B cell (primary cell): ENCODE measurements at regions not wholly inside any gene's neighbourhood (a gene's known extent, or its start where the extent isn't known, plus 50 kb on each side); places are given as distances from the start of the nearest gene placed in this dataset.

Experiments used
- ATAC-seq: fragments of 200-7000 bp; cut with Tn5 transposase; one replicate; pipeline ENCODE4 v1.10.0; 2021; ENCODE audit warnings: low read depth, mild to moderate bottlenecking, moderate number of reproducible peaks, moderate library complexity
- CTCF ChIA-PET: fragments of 350-600 bp; sonication (Branson Sonifier 250); formaldehyde crosslinking; loops from one replicate; lab custom pipeline; 2021; ENCODE audit warnings: antibody characterized with exemption, inconsistent platforms; lab: Charles Lee
- POLR2A ChIA-PET: fragments of 350-600 bp; sonication (Branson Sonifier 250); formaldehyde crosslinking; loops from one replicate; lab custom pipeline; 2021; ENCODE audit warnings: antibody characterized with exemption; lab: Charles Lee
- DNase-seq: peaks from one replicate; pipeline ENCODE4 v3.0.0; 2013
- H2AFZ ChIP-seq: 2 replicates; pipeline ENCODE4 v1.6.1; 2012; ENCODE audit warnings: mild to moderate bottlenecking, low read depth, low read length; ENCODE audit not compliant: insufficient read depth, poor library complexity, severe bottlenecking
- H3K27ac ChIP-seq, 2 donors: 1 replicate in 1 of 2; 2 replicates in 1 of 2; pipeline ENCODE4 v1.5.1; 2012 to 2013; ENCODE audit warnings: low read length in 2 of 2, mild to moderate bottlenecking in 2 of 2, moderate library complexity in 1 of 2
- H3K27me3 ChIP-seq, 4 experiments: fragments of 200-600 bp in 1 of 4; sonication (generic) in 1 of 4; replicated peaks in 1 of 4; 1 replicate in 2 of 4; 2 replicates in 2 of 4; pipeline versions ENCODE4 v1.6.1 to v1.7.0; 2013 to 2016; ENCODE audit warnings: low read length in 3 of 4, mild to moderate bottlenecking in 2 of 4, mixed read lengths in 1 of 4, moderate library complexity in 1 of 4; ENCODE audit not compliant: insufficient read depth in 4 of 4, control insufficient read depth in 3 of 4; ENCODE audit errors: control extremely low read depth in 1 of 4
- H3K36me3 ChIP-seq, 2 experiments: replicated peaks in 1 of 2; 1 replicate in 1 of 2; 2 replicates in 1 of 2; pipeline versions ENCODE4 v1.6.1 to v1.7.1; 2013; ENCODE audit warnings: low read length in 1 of 2; ENCODE audit not compliant: insufficient read depth in 2 of 2, control insufficient read depth in 1 of 2; ENCODE audit errors: control extremely low read depth in 1 of 2, extremely low read depth in 1 of 2
- H3K4me1 ChIP-seq, 2 donors: fragments of 200-600 bp in 1 of 2; sonication (generic) in 1 of 2; 1 replicate in 1 of 2; 2 replicates in 1 of 2; pipeline versions ENCODE4 v1.5.1 to v1.6.1; 2013 to 2017; ENCODE audit warnings: low read length in 2 of 2; ENCODE audit not compliant: control insufficient read depth in 2 of 2, insufficient read depth in 2 of 2
- H3K4me2 ChIP-seq: replicated peaks from 2 replicates; pipeline ENCODE3; 2012; ENCODE audit warnings: mild to moderate bottlenecking, low read depth, low read length; ENCODE audit not compliant: poor library complexity, severe bottlenecking
- H3K4me3 ChIP-seq, 5 experiments: fragments of 200-600 bp in 1 of 5; sonication (generic) in 1 of 5; 1 replicate in 3 of 5; 2 replicates in 2 of 5; pipeline versions ENCODE4 v1.5.1 to v1.7.0; 2011 to 2016; ENCODE audit warnings: low read length in 4 of 5, mild to moderate bottlenecking in 4 of 5, low read depth in 2 of 5, control low read depth in 1 of 5, moderate library complexity in 1 of 5; ENCODE audit not compliant: insufficient read depth in 1 of 5; ENCODE audit errors: control extremely low read depth in 1 of 5, extremely low read depth in 1 of 5
- H3K79me2 ChIP-seq: fragments of 200-600 bp; sonication (generic); one replicate; pipeline ENCODE4 v1.6.0; 2016; ENCODE audit warnings: low read length; ENCODE audit not compliant: control insufficient read depth, insufficient read depth
- H3K9ac ChIP-seq: fragments of 200-600 bp; sonication (generic); 2 replicates; pipeline ENCODE4 v1.6.1; 2017; ENCODE audit warnings: mild to moderate bottlenecking, low read length, moderate library complexity
- H3K9me3 ChIP-seq, 3 donors: one replicate each; pipeline versions ENCODE4 v1.6.1 to v1.7.1; 2013; ENCODE audit warnings: low read length in 2 of 3; ENCODE audit not compliant: control insufficient read depth in 2 of 3, insufficient read depth in 1 of 3; ENCODE audit errors: control extremely low read depth in 1 of 3
- H4K20me1 ChIP-seq: 2 replicates; pipeline ENCODE4 v1.6.0; 2012; ENCODE audit warnings: mild to moderate bottlenecking, low read length; ENCODE audit not compliant: insufficient read depth, control insufficient read depth, poor library complexity, severe bottlenecking
- H3K27ac Mint-ChIP-seq: one replicate; pipeline ENCODE4 v1.8.0; 2021; ENCODE audit warnings: mixed read lengths
- H3K27me3 Mint-ChIP-seq: one replicate; pipeline ENCODE4 v1.8.0; 2021; ENCODE audit warnings: mixed read lengths
- H3K4me1 Mint-ChIP-seq: one replicate; pipeline ENCODE4 v1.8.0; 2021; ENCODE audit warnings: mixed read lengths
- H3K4me3 Mint-ChIP-seq: one replicate; pipeline ENCODE4 v1.8.0; 2021; ENCODE audit warnings: mixed read lengths
- H3K9me3 Mint-ChIP-seq: one replicate; pipeline ENCODE4 v1.8.0; 2022; ENCODE audit warnings: mixed read lengths; ENCODE audit not compliant: insufficient read depth
- CTCF ChIP-seq: fragments of 200-600 bp; IDR thresholded peaks from one replicate; pipeline ENCODE4 v1.8.0; 2022; ENCODE audit warnings: antibody characterized with exemption, mild to moderate bottlenecking
- EZH2 ChIP-seq: IDR thresholded peaks from 2 replicates; pipeline ENCODE4 v1.6.1; 2012; ENCODE audit warnings: borderline replicate concordance, low read depth, mild to moderate bottlenecking, moderate library complexity, low read length; ENCODE audit not compliant: insufficient read depth, poor library complexity, severe bottlenecking
- WGBS: methylation state at CpG from one replicate; pipeline ENCODE4 v1.1.5; 2013; ENCODE audit warnings: missing lambda C conversion rate; ENCODE audit not compliant: insufficient coverage; 5-methylcytosine and 5-hydroxymethylcytosine counted together
- intact Hi-C: fragments of 100-400 bp; cut with micrococcal nuclease; formaldehyde crosslinking; loops from one replicate; pipeline ENCODE4 v1.10.0; 2022

- Histone ChIP-seq H3K36me3 (no peaks in the 10 kb centered on the region), H4K20me1 (no peaks in the 10 kb centered on the region), H2AFZ (no peak overlapping the region), H3K4me1 (no peaks in the 10 kb centered on the region), H3K79me2 (no peaks in the 10 kb centered on the region), H3K4me2 (no peak overlapping the region), H3K9me3 (no peaks in the 10 kb centered on the region), H3K27me3 (peaks cover 0 to 3% (median 0%) of the 10 kb centered on the region in 4 experiments), H3K4me3 (no peak overlapping the region), H3K27ac (no peak overlapping the region), H3K9ac (no peak overlapping the region)
- intact Hi-C loops, result no loop called here
- DNase-seq, result no peak
- WGBS, result 100% methylated on average over 3 of the region's 7 CpGs
- ChIA-PET POLR2A (no interaction called here), CTCF (no interaction called here)
- TF ChIP-seq CTCF (no peak), EZH2 (no peak)
- ATAC-seq, result no peak
- no peak overlapping the region for H3K27ac Mint-ChIP-seq
- H3K4me3 Mint-ChIP-seq, result no peak overlapping the region
- no peaks in the 10 kb centered on the region for H3K4me1 Mint-ChIP-seq
- peaks cover 15% of the 10 kb centered on the region for H3K27me3 Mint-ChIP-seq
- H3K9me3 Mint-ChIP-seq, result no peaks in the 10 kb centered on the region
Observed at GRCh38 chr6:133759524-133759923, 129.4 kb upstream of the TCF21 start.

GRCh38 chr6:133761706-133762105 lies 127.2 kb upstream of the TCF21 start:
- Histone ChIP-seq H3K4me2 (no peak overlapping the region), H3K9me3 (no peaks in the 10 kb centered on the region), H3K36me3 (no peaks in the 10 kb centered on the region), H4K20me1 (no peaks in the 10 kb centered on the region), H2AFZ (no peak overlapping the region), H3K4me1 (no peaks in the 10 kb centered on the region), H3K27ac (no peak overlapping the region), H3K79me2 (no peaks in the 10 kb centered on the region), H3K27me3 (peaks cover 0 to 3% (median 0%) of the 10 kb centered on the region in 4 experiments), H3K4me3 (no peak overlapping the region), H3K9ac (no peak overlapping the region)
- Mint-ChIP-seq H3K27ac (no peak overlapping the region), H3K9me3 (no peaks in the 10 kb centered on the region), H3K4me3 (no peak overlapping the region), H3K27me3 (peaks cover 13% of the 10 kb centered on the region), H3K4me1 (no peaks in the 10 kb centered on the region)
- ChIA-PET POLR2A (no interaction called here), CTCF (no interaction called here)
- no peak for TF ChIP-seq EZH2
- ATAC-seq, result no peak
- DNase-seq, result no peak
- intact Hi-C loops, result no loop called here
- WGBS, result no CpG with 5 or more reads among the region's 1 CpG
